Stimulated activated CD4-positive, alpha-beta T cell treated with anti-CD3 and anti-CD28 coated beads, Interleukin-15, amount 100 ng/mL, for 24 hours (primary cell): ENCODE measurements at regions not wholly inside any gene's neighbourhood (a gene's known extent, or its start where the extent isn't known, plus 50 kb on each side); places are given as distances from the start of the nearest gene placed in this dataset.

ENCODE experiments used
- DNase-seq: peaks from one replicate; pipeline ENCODE4 v3.0.0-alpha.2; 2020

- no peak for DNase-seq
These were observed 69.7 kb upstream of the EDNRB start for GRCh38 chr13:77988355-77988754.

- DNase-seq = no peak
These were observed 68.1 kb upstream of the EDNRB start for GRCh38 chr13:77986713-77987112.

GRCh38 chr13:77985866-77986636, 67.4 kb upstream of the EDNRB start:
- no peak for DNase-seq

GRCh38 chr13:77981281-77981881, 62.8 kb upstream of the EDNRB start:
- no peak for DNase-seq

GRCh38 chr13:77980592-77980991, 62.0 kb upstream of the EDNRB start:
- no peak for DNase-seq

- no peak for DNase-seq
These were observed 61.2 kb upstream of the EDNRB start for GRCh38 chr13:77979721-77980385.

GRCh38 chr13:77975358-77976042, 56.9 kb upstream of the EDNRB start:
- no peak for DNase-seq

- no peak for DNase-seq
These were observed 50.7 kb upstream of the EDNRB start for GRCh38 chr13:77969299-77969698.
